ENCODE measurements at regions not wholly inside any gene's neighbourhood (a gene's known extent, or its start where the extent isn't known, plus 50 kb on each side); places are given as distances from the start of the nearest gene placed in this dataset.

DNA sequence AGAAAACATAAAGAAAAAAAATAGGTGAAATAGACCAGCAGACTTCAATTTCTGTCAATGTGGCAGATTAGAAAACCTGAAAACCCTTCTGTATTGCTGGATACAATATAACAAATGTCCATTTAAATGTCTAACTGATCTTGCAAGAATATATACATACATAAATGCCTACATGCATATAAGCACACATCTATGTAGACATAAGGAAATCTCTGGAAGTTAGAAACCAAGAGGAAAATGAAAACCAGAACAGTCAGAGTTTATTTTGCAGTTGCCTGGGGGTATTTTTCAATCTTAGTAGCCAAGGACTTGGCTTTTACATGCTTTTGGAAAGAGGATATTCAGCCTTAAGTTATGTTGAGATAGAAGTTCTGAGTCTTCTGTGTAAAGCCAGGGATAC is 184.0 kb downstream of the RPS12 start:
- no peaks in the 10 kb centered on the region for H3K36me3 ChIP-seq (ENCODE audit: control insufficient read depth, insufficient read depth, low read length)
- no peak for DNase-seq
- no peak overlapping the region for H3K27ac ChIP-seq (ENCODE audit: low read length)
- H3K27me3 ChIP-seq (ENCODE audit: control insufficient read depth, insufficient read depth, low read length), result no peaks in the 10 kb centered on the region
- peaks cover 2% of the 10 kb centered on the region for H3K4me1 ChIP-seq (ENCODE audit: control insufficient read depth, insufficient read depth, low read length)
- H3K9me3 ChIP-seq (replicated peaks; ENCODE audit: control insufficient read depth, low read depth, low read length), result no peaks in the 10 kb centered on the region
- no peak overlapping the region for H3K4me3 ChIP-seq (ENCODE audit: low read length)

DNA sequence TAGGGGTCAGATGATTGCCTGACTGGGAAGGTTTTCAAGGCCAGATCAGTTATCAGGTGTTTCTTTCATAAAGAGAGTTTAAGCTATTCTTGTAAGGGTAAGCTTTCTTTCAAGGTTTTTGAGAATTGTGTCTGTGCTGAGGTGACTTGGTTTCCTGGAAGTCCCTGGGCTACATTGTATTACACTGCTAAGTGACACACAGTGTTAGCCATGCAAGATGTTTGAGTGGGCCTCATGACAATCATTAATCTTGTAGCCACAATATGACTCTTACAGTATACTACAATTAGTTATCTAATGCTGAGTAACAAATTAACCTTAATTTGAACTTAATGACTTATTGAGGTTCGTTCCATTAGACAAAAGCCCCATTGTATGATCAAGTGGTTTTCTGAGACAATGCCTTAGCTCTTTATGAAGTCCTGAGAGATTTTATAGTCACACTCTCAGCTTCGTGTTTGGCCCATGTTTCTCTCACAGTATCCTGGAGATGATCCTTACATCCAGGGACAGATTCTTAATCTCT is 186.7 kb downstream of the RPS12 start:
- Histone ChIP-seq H3K27ac (ENCODE audit: low read length) (no peak overlapping the region), H3K4me1 (ENCODE audit: control insufficient read depth, insufficient read depth, low read length) (no peaks in the 10 kb centered on the region), H3K9me3 (replicated peaks; ENCODE audit: control insufficient read depth, low read depth, low read length) (no peaks in the 10 kb centered on the region), H3K4me3 (ENCODE audit: low read length) (no peak overlapping the region), H3K36me3 (ENCODE audit: control insufficient read depth, insufficient read depth, low read length) (no peaks in the 10 kb centered on the region), H3K27me3 (ENCODE audit: control insufficient read depth, insufficient read depth, low read length) (no peaks in the 10 kb centered on the region)
- no peak for DNase-seq
- no CpG with 5 or more reads among the region's 2 CpGs for WGBS (ENCODE audit: insufficient coverage)

GRCh38 chr6:133004304-133004884 is 190.0 kb downstream of the RPS12 start:
- DNase-seq, result no peak
- no CpG with 5 or more reads among the region's 2 CpGs for WGBS (ENCODE audit: insufficient coverage)
- H3K4me1 ChIP-seq (ENCODE audit: control insufficient read depth, insufficient read depth, low read length), result no peaks in the 10 kb centered on the region
- H3K27me3 ChIP-seq (ENCODE audit: control insufficient read depth, insufficient read depth, low read length), result no peaks in the 10 kb centered on the region
- no peaks in the 10 kb centered on the region for H3K36me3 ChIP-seq (ENCODE audit: control insufficient read depth, insufficient read depth, low read length)
- H3K9me3 ChIP-seq (replicated peaks; ENCODE audit: control insufficient read depth, low read depth, low read length), result no peaks in the 10 kb centered on the region
- H3K4me3 ChIP-seq (ENCODE audit: low read length), result no peak overlapping the region
- H3K27ac ChIP-seq (ENCODE audit: low read length), result no peak overlapping the region

GRCh38 chr6:133012774-133013173 is 198.4 kb downstream of the RPS12 start:
- H3K4me1 ChIP-seq (ENCODE audit: control insufficient read depth, insufficient read depth, low read length), result no peaks in the 10 kb centered on the region
- H3K27me3 ChIP-seq (ENCODE audit: control insufficient read depth, insufficient read depth, low read length), result no peaks in the 10 kb centered on the region
- H3K27ac ChIP-seq (ENCODE audit: low read length), result no peak overlapping the region
- H3K36me3 ChIP-seq (ENCODE audit: control insufficient read depth, insufficient read depth, low read length), result no peaks in the 10 kb centered on the region
- no peak for DNase-seq
- WGBS (ENCODE audit: insufficient coverage), result no CpG with 5 or more reads among the region's 1 CpG
- no peak overlapping the region for H3K4me3 ChIP-seq (ENCODE audit: low read length)
- H3K9me3 ChIP-seq (replicated peaks; ENCODE audit: control insufficient read depth, low read depth, low read length), result no peaks in the 10 kb centered on the region

- H3K4me3 ChIP-seq (ENCODE audit: low read length), result no peak overlapping the region
Observed at GRCh38 chr6:133016631-133017030, 202.3 kb downstream of the RPS12 start.

DNA sequence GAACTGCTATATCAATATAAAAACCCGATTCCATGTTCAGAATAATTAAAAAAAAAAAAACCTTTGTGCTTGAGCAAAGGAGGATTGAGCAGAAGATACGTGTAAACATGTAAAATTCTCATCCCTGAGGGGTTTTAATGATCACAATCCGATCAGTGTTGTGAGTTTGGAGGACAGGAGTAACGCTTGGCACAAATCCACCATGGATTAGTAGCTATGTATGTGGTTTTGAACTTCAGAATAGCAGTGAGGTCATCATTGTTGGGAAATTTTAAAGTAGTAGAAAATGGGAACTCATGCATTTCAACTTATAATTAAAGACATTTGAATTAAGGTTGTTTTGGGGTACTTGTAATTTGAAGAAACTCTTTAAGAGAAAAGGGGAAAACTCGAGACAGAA is 203.2 kb downstream of the RPS12 start:
- Histone ChIP-seq H3K9me3 (replicated peaks; ENCODE audit: control insufficient read depth, low read depth, low read length) (no peaks in the 10 kb centered on the region), H3K27me3 (ENCODE audit: control insufficient read depth, insufficient read depth, low read length) (no peaks in the 10 kb centered on the region), H3K27ac (ENCODE audit: low read length) (no peak overlapping the region), H3K4me3 (ENCODE audit: low read length) (no peak overlapping the region), H3K4me1 (ENCODE audit: control insufficient read depth, insufficient read depth, low read length) (no peaks in the 10 kb centered on the region), H3K36me3 (ENCODE audit: control insufficient read depth, insufficient read depth, low read length) (no peaks in the 10 kb centered on the region)
- DNase-seq, result no peak
- 51% methylated on average over 3 of the region's 5 CpGs for WGBS (ENCODE audit: insufficient coverage)

More at GRCh38 chr6:133016631-133017030, 202.3 kb downstream of the RPS12 start:
- H3K4me1 ChIP-seq (ENCODE audit: control insufficient read depth, insufficient read depth, low read length), result no peaks in the 10 kb centered on the region
- H3K27ac ChIP-seq (ENCODE audit: low read length), result no peak overlapping the region
- no peaks in the 10 kb centered on the region for H3K36me3 ChIP-seq (ENCODE audit: control insufficient read depth, insufficient read depth, low read length)
- 86% methylated on average over 3 of the region's 5 CpGs for WGBS (ENCODE audit: insufficient coverage)
- DNase-seq, result no peak
- no peaks in the 10 kb centered on the region for H3K27me3 ChIP-seq (ENCODE audit: control insufficient read depth, insufficient read depth, low read length)
- H3K9me3 ChIP-seq (replicated peaks; ENCODE audit: control insufficient read depth, low read depth, low read length), result no peaks in the 10 kb centered on the region

DNA sequence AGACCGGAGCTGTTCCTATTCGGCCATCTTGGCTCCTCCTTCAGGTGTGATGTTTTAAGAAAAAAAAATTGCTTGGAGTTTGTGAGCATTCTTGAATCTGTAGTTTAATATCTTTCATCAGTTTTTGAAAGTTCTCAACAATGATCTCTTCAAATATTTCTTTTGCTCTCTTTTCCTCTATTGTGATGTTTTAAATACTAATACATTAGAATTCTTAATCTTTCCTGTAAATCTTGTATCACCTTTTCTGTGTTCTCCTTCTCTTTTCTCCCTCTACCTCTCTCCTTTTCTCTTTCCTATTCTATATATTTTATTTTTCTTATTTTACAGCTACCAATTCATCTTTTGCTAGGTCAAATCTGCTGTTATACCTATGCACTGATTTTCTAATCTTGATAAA is 212.3 kb downstream of the RPS12 start:
- H3K36me3 ChIP-seq (ENCODE audit: control insufficient read depth, insufficient read depth, low read length), result no peaks in the 10 kb centered on the region
- H3K27me3 ChIP-seq (ENCODE audit: control insufficient read depth, insufficient read depth, low read length), result no peaks in the 10 kb centered on the region
- DNase-seq, result no peak
- peaks cover 7% of the 10 kb centered on the region for H3K9me3 ChIP-seq (replicated peaks; ENCODE audit: control insufficient read depth, low read depth, low read length)
- H3K27ac ChIP-seq (ENCODE audit: low read length), result no peak overlapping the region
- no peak overlapping the region for H3K4me3 ChIP-seq (ENCODE audit: low read length)
- no CpG with 5 or more reads among the region's 2 CpGs for WGBS (ENCODE audit: insufficient coverage)
- H3K4me1 ChIP-seq (ENCODE audit: control insufficient read depth, insufficient read depth, low read length), result no peaks in the 10 kb centered on the region

DNA sequence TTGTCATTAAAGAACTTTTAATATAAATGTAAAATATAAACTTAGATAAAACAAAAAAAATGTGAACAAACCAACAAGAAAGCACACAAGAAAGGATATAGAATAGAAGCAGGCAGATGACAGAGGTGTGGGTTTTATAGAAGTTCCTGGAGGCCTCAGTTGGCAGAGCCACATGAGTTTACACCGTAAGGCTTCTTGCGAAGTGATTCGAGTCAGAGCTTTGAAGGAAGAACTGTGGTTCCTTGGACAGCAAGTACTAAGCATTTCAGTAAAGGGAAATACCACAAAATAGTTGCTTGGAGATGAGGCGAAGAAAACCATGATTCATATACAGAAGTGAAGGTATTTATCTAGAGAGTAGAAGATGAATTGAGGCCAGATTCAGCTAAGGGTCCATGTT is 207.9 kb upstream of the EYA4 start:
- 90% methylated on average over 4 of the region's 4 CpGs for WGBS (ENCODE audit: insufficient coverage)
- Histone ChIP-seq H3K36me3 (ENCODE audit: control insufficient read depth, insufficient read depth, low read length) (no peaks in the 10 kb centered on the region), H3K9me3 (replicated peaks; ENCODE audit: control insufficient read depth, low read depth, low read length) (no peaks in the 10 kb centered on the region), H3K27me3 (ENCODE audit: control insufficient read depth, insufficient read depth, low read length) (no peaks in the 10 kb centered on the region), H3K27ac (ENCODE audit: low read length) (no peak overlapping the region), H3K4me3 (ENCODE audit: low read length) (no peak overlapping the region), H3K4me1 (ENCODE audit: control insufficient read depth, insufficient read depth, low read length) (no peaks in the 10 kb centered on the region)
- no peak for DNase-seq

DNA sequence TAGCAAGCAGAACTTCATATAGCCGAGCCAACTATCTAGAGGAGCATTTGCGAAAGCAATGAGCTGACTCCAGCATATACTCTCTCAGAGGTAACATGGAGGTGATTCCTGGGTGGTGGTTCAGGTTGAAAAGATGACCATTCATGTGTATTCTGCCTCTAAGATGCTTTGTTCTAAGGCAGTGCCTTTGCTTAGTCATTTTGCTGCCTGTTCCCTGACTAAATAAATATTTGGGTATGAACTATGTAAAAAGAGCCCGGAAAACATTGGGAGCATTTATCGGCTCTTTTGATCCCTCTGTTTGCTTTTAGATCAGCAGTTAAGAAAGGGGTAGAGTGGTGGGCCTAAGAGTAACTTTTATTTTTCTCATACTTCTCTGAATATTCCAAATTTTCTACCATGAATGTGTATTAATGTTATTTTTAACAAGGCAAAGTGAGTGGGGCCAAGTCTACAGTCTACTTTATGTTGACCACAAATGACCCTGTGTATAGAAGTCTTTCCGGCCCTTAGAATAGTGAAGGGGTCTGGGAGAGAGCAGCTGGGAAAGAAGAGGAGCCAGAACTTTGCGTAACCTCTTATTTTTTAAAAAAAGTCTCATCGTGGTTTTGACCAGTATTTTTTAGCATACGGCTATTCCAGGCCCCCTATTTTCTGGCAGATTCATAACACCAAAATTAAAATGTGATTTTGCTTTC is 206.5 kb upstream of the EYA4 start:
- Histone ChIP-seq H3K9me3 (replicated peaks; ENCODE audit: control insufficient read depth, low read depth, low read length) (no peaks in the 10 kb centered on the region), H3K4me3 (ENCODE audit: low read length) (no peak overlapping the region), H3K27me3 (ENCODE audit: control insufficient read depth, insufficient read depth, low read length) (no peaks in the 10 kb centered on the region), H3K4me1 (ENCODE audit: control insufficient read depth, insufficient read depth, low read length) (no peaks in the 10 kb centered on the region), H3K36me3 (ENCODE audit: control insufficient read depth, insufficient read depth, low read length) (no peaks in the 10 kb centered on the region), H3K27ac (ENCODE audit: low read length) (no peak overlapping the region)
- DNase-seq, result no peak
- 100% methylated on average over 1 of the region's 8 CpGs for WGBS (ENCODE audit: insufficient coverage)

DNA sequence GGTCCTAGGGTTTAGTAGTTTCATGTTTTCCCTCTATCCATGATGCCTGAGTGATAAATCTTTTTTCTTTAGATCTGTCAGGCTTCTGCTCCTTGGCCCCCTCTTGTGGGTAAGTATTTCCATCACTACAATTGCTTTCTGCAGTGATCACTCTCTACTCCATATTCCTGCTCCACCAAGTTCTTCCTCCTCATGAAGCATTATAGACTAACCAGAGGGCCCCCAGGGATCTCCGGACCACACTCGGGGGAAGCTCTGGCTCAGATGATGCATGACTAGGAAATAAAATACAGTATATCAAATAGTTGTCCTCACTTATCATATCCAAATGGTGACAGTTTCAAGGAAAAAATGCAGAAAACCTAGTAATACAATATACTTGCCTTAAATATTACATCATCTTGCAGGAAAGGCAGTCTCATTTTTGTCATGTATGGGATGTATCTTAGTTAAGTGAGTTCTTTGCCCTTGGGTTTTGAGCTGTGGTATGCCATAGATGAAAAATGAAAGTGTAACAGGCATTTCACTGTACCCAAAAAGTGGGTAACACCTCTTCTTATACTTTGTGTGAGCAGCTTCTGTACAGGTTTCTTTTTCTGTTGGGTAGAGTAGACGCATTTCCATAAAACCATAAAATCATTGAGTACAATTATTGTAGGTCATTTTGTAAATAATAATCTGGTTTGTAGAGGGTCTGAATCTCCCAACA is 200.9 kb upstream of the EYA4 start:
- Histone ChIP-seq H3K4me1 (ENCODE audit: control insufficient read depth, insufficient read depth, low read length) (peaks cover 7% of the 10 kb centered on the region), H3K27ac (ENCODE audit: low read length) (no peak overlapping the region), H3K36me3 (ENCODE audit: control insufficient read depth, insufficient read depth, low read length) (no peaks in the 10 kb centered on the region), H3K4me3 (ENCODE audit: low read length) (no peak overlapping the region), H3K27me3 (ENCODE audit: control insufficient read depth, insufficient read depth, low read length) (no peaks in the 10 kb centered on the region), H3K9me3 (replicated peaks; ENCODE audit: control insufficient read depth, low read depth, low read length) (no peaks in the 10 kb centered on the region)
- no CpG with 5 or more reads among the region's 3 CpGs for WGBS (ENCODE audit: insufficient coverage)
- no peak for DNase-seq
